HG03342 (cell line): ENCODE measurements at regions not wholly inside any gene's neighbourhood (a gene's known extent, or its start where the extent isn't known, plus 50 kb on each side); places are given as distances from the start of the nearest gene placed in this dataset.

ENCODE experiments used
- ATAC-seq: cut with Tn5 transposase; IDR thresholded peaks from one replicate; pipeline ENCODE4 v1.9.1; 2021; ENCODE audit warnings: mild to moderate bottlenecking, moderate library complexity; ENCODE audit not compliant: unreplicated experiment

GRCh38 chr13:44117351-44117750 lies 237.6 kb downstream of the LACC1 start:
- ATAC-seq, result no peak

- no peak for ATAC-seq
Observed at GRCh38 chr13:44117816-44118215, 238.1 kb downstream of the LACC1 start.

- ATAC-seq, result no peak
Observed at GRCh38 chr13:44118881-44119280, 239.2 kb downstream of the LACC1 start.

- ATAC-seq, result no peak
Observed at GRCh38 chr13:44120043-44120442, 240.3 kb downstream of the LACC1 start.

GRCh38 chr13:44120849-44121755 lies 241.4 kb downstream of the LACC1 start:
- no peak for ATAC-seq

GRCh38 chr13:44124352-44124751 lies 244.6 kb downstream of the LACC1 start:
- ATAC-seq, result no peak

GRCh38 chr13:44125943-44126469 lies 246.3 kb downstream of the LACC1 start:
- ATAC-seq, result no peak

GRCh38 chr13:44128552-44129001 lies 245.0 kb upstream of the SERP2 start:
- no peak for ATAC-seq

- no peak for ATAC-seq
Observed at GRCh38 chr13:44129418-44129817, 244.2 kb upstream of the SERP2 start.

- ATAC-seq, result no peak
Observed at GRCh38 chr13:44131069-44131614, 242.5 kb upstream of the SERP2 start.

GRCh38 chr13:44132710-44133109 lies 240.9 kb upstream of the SERP2 start:
- no peak for ATAC-seq

- no peak for ATAC-seq
Observed at GRCh38 chr13:44133626-44134025, 240.0 kb upstream of the SERP2 start.

GRCh38 chr13:44135566-44135965 lies 238.1 kb upstream of the SERP2 start:
- ATAC-seq, result no peak

GRCh38 chr13:44136696-44137268 lies 236.8 kb upstream of the SERP2 start:
- ATAC-seq, result no peak

- no peak for ATAC-seq
Observed at GRCh38 chr13:44137466-44137865, 236.2 kb upstream of the SERP2 start.

GRCh38 chr13:44140146-44140545 lies 233.5 kb upstream of the SERP2 start:
- ATAC-seq, result no peak

- no peak for ATAC-seq
Observed at GRCh38 chr13:44140888-44141724, 232.5 kb upstream of the SERP2 start.

GRCh38 chr13:44141725-44142539 lies 231.7 kb upstream of the SERP2 start:
- ATAC-seq, result peak; percentile 100

GRCh38 chr13:44142540-44142867 lies 231.1 kb upstream of the SERP2 start:
- ATAC-seq, result no peak
